DOHH2 (cell line): ENCODE measurements at regions not wholly inside any gene's neighbourhood (a gene's known extent, or its start where the extent isn't known, plus 50 kb on each side); places are given as distances from the start of the nearest gene placed in this dataset.

Experiments used
- H3F3A ChIP-seq: fragments of 200-600 bp; sonication (generic), shearing (Covaris generic); 2 replicates; pipeline ENCODE4 v1.6.0; 2016; ENCODE audit warnings: antibody characterized with exemption, mild to moderate bottlenecking; ENCODE audit not compliant: control insufficient read depth, insufficient read depth
- H3K27ac ChIP-seq: fragments of 200-600 bp; sonication (generic); 2 replicates; pipeline ENCODE4 v1.5.1; 2014; ENCODE audit warnings: low read depth, mild to moderate bottlenecking, low read length, moderate library complexity
- H3K27me3 ChIP-seq: fragments of 200-600 bp; sonication (generic); 2 replicates; pipeline ENCODE4 v1.6.1; 2014; ENCODE audit warnings: mild to moderate bottlenecking, low read length, mixed read lengths; ENCODE audit not compliant: control insufficient read depth
- H3K36me3 ChIP-seq: fragments of 200-600 bp; sonication (generic); 2 replicates; pipeline ENCODE4 v1.6.1; 2014; ENCODE audit warnings: mild to moderate bottlenecking, low read length, moderate library complexity, mixed read lengths; ENCODE audit not compliant: control insufficient read depth
- H3K4me1 ChIP-seq: fragments of 200-600 bp; sonication (generic); 2 replicates; pipeline ENCODE4 v1.6.1; 2014; ENCODE audit warnings: mild to moderate bottlenecking, low read length, mixed read lengths; ENCODE audit not compliant: control insufficient read depth
- H3K4me2 ChIP-seq: fragments of 200-600 bp; sonication (generic); 2 replicates; pipeline ENCODE4 v1.6.0; 2014; ENCODE audit warnings: mild to moderate bottlenecking, low read length, moderate library complexity
- H3K4me3 ChIP-seq: fragments of 200-600 bp; sonication (generic); 2 replicates; pipeline ENCODE4 v1.5.1; 2014; ENCODE audit warnings: mild to moderate bottlenecking, low read length, mixed read lengths
- H3K79me2 ChIP-seq: fragments of 200-600 bp; sonication (generic); 2 replicates; pipeline ENCODE4 v1.6.1; 2014; ENCODE audit warnings: mild to moderate bottlenecking, low read length, mixed read lengths; ENCODE audit not compliant: control insufficient read depth
- H3K9me2 ChIP-seq: fragments of 200-600 bp; sonication (generic); replicated peaks from 2 replicates; pipeline ENCODE4 v1.6.1; 2014; ENCODE audit warnings: mild to moderate bottlenecking, low read length, mixed read lengths; ENCODE audit not compliant: control insufficient read depth
- H3K9me3 ChIP-seq: fragments of 200-600 bp; sonication (generic); 2 replicates; pipeline ENCODE4 v1.6.1; 2014; ENCODE audit warnings: antibody characterized with exemption, low read length, mixed read lengths; ENCODE audit not compliant: control insufficient read depth, insufficient read depth
- H4K20me1 ChIP-seq: fragments of 200-600 bp; sonication (generic); 2 replicates; pipeline ENCODE4 v1.6.0; 2014; ENCODE audit warnings: low read depth, mild to moderate bottlenecking, antibody characterized with exemption, low read length, moderate library complexity; ENCODE audit not compliant: control insufficient read depth, insufficient read depth
- CTCF ChIP-seq: fragments of 200-600 bp; sonication (generic); IDR thresholded peaks from one replicate; pipeline ENCODE4 v1.5.1; 2014; ENCODE audit warnings: antibody characterized with exemption, mild to moderate bottlenecking, low read depth, low read length; ENCODE audit not compliant: poor library complexity, severe bottlenecking
- EZH2phosphoT487 ChIP-seq: fragments of 200-600 bp; sonication (generic); IDR thresholded peaks from 2 replicates; pipeline ENCODE4 v1.6.1; 2017; ENCODE audit warnings: borderline replicate concordance, mild to moderate bottlenecking, antibody characterized with exemption, low read length, moderate library complexity, mixed read lengths

GRCh38 chr1:84060781-84061180, 61.8 kb upstream of the TTLL7 start:
- Histone ChIP-seq H3K9me3 (no peaks in the 10 kb centered on the region), H3K36me3 (no peaks in the 10 kb centered on the region), H3K4me3 (no peak overlapping the region), H3K4me1 (no peaks in the 10 kb centered on the region), H3K27ac (no peak overlapping the region), H3K4me2 (no peak overlapping the region), H3K27me3 (no peaks in the 10 kb centered on the region), H3K79me2 (no peaks in the 10 kb centered on the region), H3F3A (no peaks in the 10 kb centered on the region), H3K9me2 (no peaks in the 10 kb centered on the region; the same call in 1 of the 2 replicates), H4K20me1 (no peaks in the 10 kb centered on the region)
- TF ChIP-seq CTCF (no peak), EZH2phosphoT487 (no peak)

- no peaks in the 10 kb centered on the region for H3K4me1 ChIP-seq
- H3K9me3 ChIP-seq: no peaks in the 10 kb centered on the region
- H4K20me1 ChIP-seq: no peaks in the 10 kb centered on the region
- TF ChIP-seq CTCF: no peak
- no peaks in the 10 kb centered on the region for H3K36me3 ChIP-seq
- no peaks in the 10 kb centered on the region for H3K9me2 ChIP-seq
- H3F3A ChIP-seq: no peaks in the 10 kb centered on the region
- no peaks in the 10 kb centered on the region for H3K79me2 ChIP-seq
- H3K4me2 ChIP-seq: no peak overlapping the region
- H3K4me3 ChIP-seq: no peak overlapping the region
- no peak overlapping the region for H3K27ac ChIP-seq
- no peaks in the 10 kb centered on the region for H3K27me3 ChIP-seq
These were observed 49.9 kb upstream of the TTLL7 start for GRCh38 chr1:84048820-84049219.
